ENCODE measurements at regions not wholly inside any gene's neighbourhood (a gene's known extent, or its start where the extent isn't known, plus 50 kb on each side); places are given as distances from the start of the nearest gene placed in this dataset.
A peak's percentile ranks its signal among the peaks of the same experiment; 100 is the strongest.

DNA sequence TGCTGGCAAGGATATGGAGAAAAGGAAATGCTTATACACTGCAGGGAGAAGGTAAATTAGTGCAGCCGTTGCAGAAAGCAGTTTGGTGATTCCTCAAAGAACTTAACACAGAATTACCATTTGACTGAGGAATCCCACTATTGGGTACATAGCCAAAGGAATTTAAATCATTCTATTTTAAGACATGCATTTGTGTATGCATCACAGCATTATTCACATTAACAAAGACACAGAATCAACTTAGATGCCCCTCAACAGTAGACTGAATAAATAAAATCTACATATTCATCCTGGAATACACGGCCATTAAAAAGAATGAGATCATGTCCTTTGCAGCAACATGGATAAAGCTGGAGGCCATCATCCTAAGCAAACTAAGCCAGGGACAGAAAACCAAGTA lies 510.1 kb upstream of the CDH9 start:
- DNase-seq (ENCODE audit: low spot score) = no peak

DNA sequence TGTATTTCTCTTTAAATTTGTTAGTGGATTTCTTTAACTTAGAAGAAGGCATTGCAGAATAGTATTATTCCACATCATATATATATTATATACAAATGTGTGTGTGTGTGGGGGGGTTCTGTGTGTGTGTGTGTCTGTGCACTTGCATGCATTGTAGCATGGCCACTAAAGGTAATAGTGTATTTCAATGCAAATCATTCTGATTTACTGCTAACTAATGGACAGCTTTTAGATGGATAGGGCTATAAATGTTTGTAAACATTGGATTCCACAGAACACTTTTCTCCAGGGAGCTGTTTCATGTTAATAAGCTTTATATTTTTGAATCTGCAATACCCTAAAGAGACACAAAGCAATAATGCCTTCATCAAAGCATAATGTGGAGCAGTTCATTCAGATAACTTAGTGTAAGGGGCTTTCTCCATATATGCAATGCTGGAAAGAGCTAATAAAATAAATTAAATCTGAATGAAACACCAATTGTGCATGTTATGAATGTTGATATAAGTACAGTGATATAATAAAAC lies 496.7 kb upstream of the CDH9 start:
- DNase-seq (ENCODE audit: low spot score) = no peak

DNA sequence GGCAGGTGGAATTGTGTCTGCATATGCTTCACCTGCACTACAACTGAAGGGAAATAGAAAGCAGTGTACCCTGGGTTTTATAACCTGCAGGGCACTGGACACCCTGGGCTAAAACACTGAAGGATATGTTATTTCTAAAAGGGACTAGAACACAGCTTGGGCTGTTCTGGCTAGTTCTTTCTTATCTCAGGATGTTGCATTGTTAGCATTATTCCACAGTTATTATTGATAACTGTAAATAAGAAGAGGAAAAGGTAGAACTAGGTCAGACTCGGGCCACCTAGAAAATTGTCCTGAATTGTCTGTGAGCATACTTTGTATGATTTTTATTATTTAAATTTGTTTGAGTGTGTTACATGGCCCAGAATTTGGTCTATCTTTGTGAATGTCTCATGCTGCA lies 493.9 kb upstream of the CDH9 start:
- no peak for DNase-seq (ENCODE audit: low spot score)

GRCh38 chr5:27524515-27524914 lies 486.1 kb upstream of the CDH9 start:
- no peak for DNase-seq (ENCODE audit: low spot score)

DNA sequence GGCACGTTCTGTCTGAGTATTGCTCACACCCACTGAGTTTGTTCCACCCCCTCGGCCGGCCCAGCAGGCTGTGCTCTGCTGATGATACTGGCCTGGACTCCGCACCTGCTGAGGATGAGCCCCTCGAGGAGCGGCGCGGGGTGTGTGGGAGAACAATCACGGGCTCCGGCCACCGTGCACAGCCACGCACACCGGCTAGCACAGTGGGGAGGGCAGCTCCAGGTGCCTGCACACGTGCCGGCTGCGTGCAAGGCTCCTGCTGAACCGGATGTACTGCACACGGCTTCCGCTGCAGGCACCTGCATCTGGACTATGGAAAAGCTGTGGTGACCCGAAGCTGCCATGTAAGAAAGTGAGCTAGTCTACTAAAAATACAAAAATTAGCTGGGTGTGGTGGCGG lies 485.2 kb upstream of the CDH9 start:
- DNase-seq (ENCODE audit: low spot score) = no peak

DNA sequence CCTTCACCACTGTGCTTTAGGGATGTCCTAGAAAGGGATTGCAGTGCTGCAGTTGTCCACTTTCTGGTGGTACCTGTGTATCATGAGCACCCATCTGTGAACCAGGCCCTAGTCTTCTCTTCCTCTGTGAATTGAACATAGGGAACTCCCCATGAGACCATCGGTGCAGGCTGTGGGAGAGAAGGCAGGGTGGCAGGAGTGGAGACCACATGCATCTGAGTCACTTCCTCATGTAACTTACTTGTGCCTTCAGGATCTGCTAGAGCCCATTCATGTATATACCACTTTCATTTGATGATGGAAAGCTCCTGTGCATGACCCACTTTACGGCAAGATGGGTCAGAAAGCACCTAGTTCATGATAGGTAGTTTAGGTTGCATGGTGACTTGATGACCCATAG lies 478.1 kb upstream of the CDH9 start:
- no peak for DNase-seq (ENCODE audit: low spot score)

GRCh38 chr5:27511061-27511460 lies 472.7 kb upstream of the CDH9 start:
- peak; percentile 75 for DNase-seq (ENCODE audit: low spot score)

GRCh38 chr5:27503813-27504212 lies 465.4 kb upstream of the CDH9 start:
- DNase-seq (ENCODE audit: low spot score) = no peak

GRCh38 chr5:27502236-27502635 lies 463.9 kb upstream of the CDH9 start:
- no peak for DNase-seq (ENCODE audit: low spot score)

DNA sequence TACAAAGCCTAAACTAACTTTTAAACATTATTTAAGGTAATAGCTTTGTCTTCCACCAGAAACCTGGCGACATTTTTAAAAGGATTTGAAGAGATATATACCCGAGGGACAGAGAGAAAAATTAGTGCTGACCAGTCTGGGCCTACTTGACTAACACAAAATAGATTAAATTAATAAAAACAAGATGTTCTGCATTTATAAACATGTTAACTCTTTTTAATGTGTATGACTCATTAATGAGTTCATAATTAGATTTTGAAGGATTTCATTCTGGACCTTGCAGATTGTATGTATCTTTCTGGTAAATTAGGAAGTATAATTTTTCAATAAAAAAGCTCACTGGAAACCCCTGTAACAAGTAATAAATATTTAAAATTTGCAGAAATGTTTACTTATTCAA lies 459.1 kb upstream of the CDH9 start:
- no peak for DNase-seq (ENCODE audit: low spot score)

DNA sequence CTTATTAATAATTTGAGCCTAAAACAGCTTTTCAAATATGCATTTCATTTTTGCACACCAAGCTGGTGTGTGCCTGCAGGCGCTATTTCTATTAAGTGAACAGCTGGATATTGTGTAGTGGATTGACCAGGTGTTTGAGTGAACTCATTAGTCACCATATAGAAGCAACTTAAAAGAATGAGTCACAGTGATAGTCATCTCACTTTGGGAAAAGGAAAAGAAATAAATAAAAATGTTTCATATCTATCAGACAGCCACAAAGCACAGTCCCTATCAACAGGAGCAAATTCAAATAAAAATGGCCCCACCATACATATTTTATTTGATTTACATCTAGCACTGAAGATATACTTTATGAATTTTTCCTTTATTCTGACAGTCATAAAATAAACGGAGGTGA lies 456.5 kb upstream of the CDH9 start:
- peak; percentile 22 for DNase-seq (ENCODE audit: low spot score)

GRCh38 chr5:27491746-27492439 lies 453.5 kb upstream of the CDH9 start:
- DNase-seq (ENCODE audit: low spot score) = no peak

- no peak for DNase-seq (ENCODE audit: low spot score)
Measured at GRCh38 chr5:27491047-27491446, 452.7 kb upstream of the CDH9 start.

DNA sequence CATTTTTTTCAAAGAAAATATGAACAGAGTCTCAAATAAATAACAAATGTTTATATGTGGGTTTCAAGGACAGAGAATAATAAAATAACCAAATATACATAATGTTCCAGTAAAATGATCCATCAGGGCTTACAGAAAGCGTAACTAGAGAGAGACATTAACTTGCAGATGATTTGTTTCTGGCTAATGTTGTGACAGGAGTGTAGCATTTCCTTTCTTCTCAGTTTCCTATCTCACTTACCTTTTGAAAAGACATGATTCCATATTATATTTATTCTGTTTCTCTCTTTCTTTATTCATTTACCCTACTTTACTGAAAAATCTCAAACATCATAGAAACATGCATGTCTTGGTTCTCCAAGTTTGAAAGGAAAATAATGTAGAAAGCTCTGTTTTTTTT lies 451.3 kb upstream of the CDH9 start:
- DNase-seq (ENCODE audit: low spot score) = no peak

DNA sequence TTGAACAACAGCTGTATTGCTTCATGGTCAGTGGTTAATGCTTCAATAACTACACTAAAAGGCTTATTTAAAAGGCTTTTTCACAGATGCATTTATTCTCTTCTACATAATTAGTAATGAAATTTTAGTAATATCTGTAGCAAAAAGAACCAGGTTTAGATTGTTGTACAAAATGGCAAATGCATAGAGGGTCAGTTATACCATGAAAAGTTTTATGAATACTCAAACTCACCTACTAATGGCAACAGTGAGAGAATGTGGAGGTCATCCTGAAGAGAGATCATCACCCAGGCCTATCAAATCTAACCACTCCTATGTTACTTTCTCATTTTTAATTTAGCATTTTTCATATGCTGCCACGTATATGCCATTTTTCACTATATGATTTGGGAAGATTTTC lies 444.3 kb upstream of the CDH9 start:
- no peak for DNase-seq (ENCODE audit: low spot score)

DNA sequence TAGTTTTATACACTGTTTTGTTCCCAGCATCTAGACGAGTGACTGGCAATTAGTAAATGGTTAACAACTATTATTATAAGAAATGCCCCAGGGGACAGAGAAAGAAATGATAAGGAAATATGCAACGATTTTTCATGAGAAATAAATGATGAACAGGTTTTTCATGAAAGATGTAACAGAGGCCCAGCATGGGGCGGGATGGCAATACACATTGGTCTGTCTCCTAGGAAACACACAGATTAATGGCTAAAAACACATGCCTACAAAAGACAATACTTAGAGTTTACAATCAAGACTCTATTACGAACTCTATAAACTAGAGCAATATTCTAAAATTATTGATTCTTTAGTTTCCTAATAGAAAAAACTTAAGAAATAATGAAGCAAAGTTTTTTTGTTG lies 441.5 kb upstream of the CDH9 start:
- DNase-seq (ENCODE audit: low spot score) = no peak

DNA sequence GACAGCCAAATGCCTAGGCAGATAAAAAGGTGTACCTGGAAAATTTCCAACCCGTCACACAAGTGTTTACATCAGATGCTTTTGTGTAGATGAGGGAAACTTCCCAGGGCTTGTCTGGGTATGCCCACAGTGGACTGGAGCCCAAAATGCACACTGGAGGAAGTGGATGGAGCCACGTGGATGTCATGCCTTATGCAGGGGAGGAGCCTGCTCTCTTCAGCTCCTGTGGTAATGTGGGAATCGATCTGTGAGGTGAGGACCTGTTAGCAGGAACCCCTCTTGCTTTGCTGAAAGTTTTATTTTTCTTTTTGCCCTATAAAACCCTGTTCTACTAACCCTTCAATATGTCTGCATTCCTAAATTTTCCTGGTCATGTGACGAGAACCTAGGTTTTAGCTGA lies 439.2 kb upstream of the CDH9 start:
- DNase-seq (ENCODE audit: low spot score) = no peak

GRCh38 chr5:27476356-27476988 lies 438.1 kb upstream of the CDH9 start:
- no peak for DNase-seq (ENCODE audit: low spot score)

- no peak for DNase-seq (ENCODE audit: low spot score)
Measured at GRCh38 chr5:27475063-27475462, 436.7 kb upstream of the CDH9 start.

- DNase-seq (ENCODE audit: low spot score) = no peak
Measured at GRCh38 chr5:27474395-27474794, 436.0 kb upstream of the CDH9 start.

DNA sequence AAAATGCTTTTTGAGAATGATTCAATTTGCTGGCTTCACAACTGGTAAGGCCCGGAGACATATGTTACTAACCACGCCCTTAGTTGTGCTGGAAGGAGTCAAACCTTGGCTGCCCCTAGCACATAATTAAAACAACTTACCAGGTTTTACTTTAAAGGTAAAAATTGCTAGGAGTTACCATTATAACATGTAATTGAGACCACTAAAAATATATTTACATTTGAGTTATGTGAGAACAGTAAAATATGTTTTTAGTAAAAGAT lies 435.6 kb upstream of the CDH9 start:
- DNase-seq (ENCODE audit: low spot score) = no peak

DNA sequence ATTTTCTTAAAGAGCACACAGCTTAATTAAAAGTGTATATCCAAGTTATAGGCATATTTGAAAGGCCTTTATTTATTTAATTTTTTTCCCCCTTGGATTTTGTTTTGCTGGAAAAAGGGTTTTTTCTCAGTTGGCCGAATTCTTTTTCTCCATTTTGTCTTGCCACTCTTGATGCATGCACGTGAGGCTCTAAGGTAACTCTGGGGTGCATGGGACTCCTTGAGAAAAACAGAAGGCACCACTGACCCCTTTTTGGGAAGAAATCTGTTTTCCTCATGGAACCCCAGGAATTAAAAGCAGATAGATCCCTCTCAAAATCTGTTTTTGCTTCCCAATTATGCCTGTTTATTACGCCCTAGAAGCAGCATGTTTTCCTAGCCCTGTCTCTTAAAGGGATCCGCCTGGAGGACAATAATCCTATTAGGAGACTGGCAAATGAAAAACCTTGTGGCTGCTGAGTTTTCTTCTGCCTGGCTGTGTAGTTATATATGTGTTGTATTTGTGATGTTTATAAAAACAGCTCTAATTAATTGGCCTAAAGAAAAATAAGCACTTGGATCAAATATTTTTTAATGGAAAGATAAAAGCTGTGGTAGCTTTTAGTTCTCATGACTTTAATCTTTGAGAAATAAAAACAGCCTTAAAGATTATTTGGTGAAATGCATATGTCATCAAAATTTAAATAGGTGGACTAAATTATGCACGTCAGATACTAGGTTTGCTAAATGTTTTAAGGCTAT lies 435.1 kb upstream of the CDH9 start:
- DNase-seq (ENCODE audit: low spot score) = no peak

- DNase-seq (ENCODE audit: low spot score) = peak; percentile 48
Measured at GRCh38 chr5:27472871-27473270, 434.5 kb upstream of the CDH9 start.
